ENCODE measurements at regions not wholly inside any gene's neighbourhood (a gene's known extent, or its start where the extent isn't known, plus 50 kb on each side); places are given as distances from the start of the nearest gene placed in this dataset.

- no peak for TF ChIP-seq CTCF (IDR thresholded peaks at IDR 0.05; ENCODE audit: low read depth, low read length)
- no peak for TF ChIP-seq POLR2A (IDR thresholded peaks at IDR 0.05; ENCODE audit: extremely low read depth, insufficient read length)
- no peak for TF ChIP-seq MAX (IDR thresholded peaks at IDR 0.05; ENCODE audit: low read depth, low read length)
- no peak for TF ChIP-seq MYC (IDR thresholded peaks at IDR 0.05; ENCODE audit: low read depth, low read length)
Observed at GRCh38 chr5:120155873-120156272, 308.2 kb upstream of the PRR16 start.

All from NB4 (cell line).